Psoas muscle (tissue), 7 donors: ENCODE measurements at regions not wholly inside any gene's neighbourhood (a gene's known extent, or its start where the extent isn't known, plus 50 kb on each side); places are given as distances from the start of the nearest gene placed in this dataset.

Experiments used
- ATAC-seq, 4 donors: fragments of 200-7000 bp; cut with Tn5 transposase; one replicate each; pipeline ENCODE4 v1.9.1; 2020; ENCODE audit warnings: moderate library complexity in 3 of 4, mild to moderate bottlenecking in 2 of 4
- DNase-seq, 2 donors: peaks; one replicate each; pipeline ENCODE4 v3.0.0-alpha.2; 2020
- H3K27ac ChIP-seq: fragments of 200-600 bp; one replicate; pipeline ENCODE4 v1.8.0; 2022
- H3K27me3 ChIP-seq, 3 donors: fragments of 200-600 bp in 1 of 3; one replicate each; pipeline versions ENCODE4 v1.6.1 to v1.8.0; 2013 to 2022; ENCODE audit warnings: low read length in 2 of 3, mild to moderate bottlenecking in 2 of 3, moderate library complexity in 1 of 3; ENCODE audit not compliant: insufficient read depth in 3 of 3
- H3K36me3 ChIP-seq, 2 donors: fragments of 200-600 bp in 1 of 2; one replicate each; pipeline versions ENCODE4 v1.6.1 to v1.8.0; 2013 to 2022; ENCODE audit warnings: low read depth in 1 of 2, mild to moderate bottlenecking in 1 of 2, moderate library complexity in 1 of 2; ENCODE audit not compliant: insufficient read depth in 1 of 2
- H3K4me1 ChIP-seq: fragments of 200-600 bp; one replicate; pipeline ENCODE4 v1.8.0; 2022
- H3K4me3 ChIP-seq: fragments of 200-600 bp; one replicate; pipeline ENCODE4 v1.8.0; 2022; ENCODE audit warnings: mild to moderate bottlenecking
- H3K9me3 ChIP-seq: fragments of 200-600 bp; one replicate; pipeline ENCODE4 v1.8.0; 2022
- CTCF ChIP-seq: fragments of 200-600 bp; IDR thresholded peaks from one replicate; pipeline ENCODE4 v1.8.0; 2022; ENCODE audit warnings: antibody characterized with exemption
- WGBS, 3 donors: extraction: QIAGEN DNeasy Blood & Tissue Kit; methylation state at CpG; one replicate each; pipeline versions ENCODE4 v1.1.6 to v1.1.7; 2013; 5-methylcytosine and 5-hydroxymethylcytosine counted together
- intact Hi-C, 2 donors: fragments of 100-400 bp; cut with DNase I; formaldehyde crosslinking; loops; one replicate each; pipeline versions ENCODE4 v1.11.0 to v1.14.2; 2022
- donor health status: healthy with polysubstance abuse.
- donor health status: DM: no; HTN: no; CAD: no; lungs with moderate emphysema.
- donor health status: Bipolar disorder and iron deficiency.
- donor health status: healthy.
- donor health status: DM: yes; HTN: yes; CAD: no.
- donor health status: DM: no; HTN: no; CAD: no.
- donor health status: DM: yes; HTN: yes; CAD: no.

- no peak for TF ChIP-seq CTCF
- no peaks in the 10 kb centered on the region for H3K27me3 ChIP-seq
- no peaks in the 10 kb centered on the region for H3K9me3 ChIP-seq
- DNase-seq (no peak), ATAC-seq (no peak)
- no peak overlapping the region for H3K27ac ChIP-seq
- WGBS, 3 donors = 46 to 69% (median 54%) methylated on average over 2 of the region's 2 CpGs
- H3K4me1 ChIP-seq = no peaks in the 10 kb centered on the region
- no peak overlapping the region for H3K4me3 ChIP-seq
- H3K36me3 ChIP-seq = no peaks in the 10 kb centered on the region
- intact Hi-C loops = no loop called here
Observed at GRCh38 chr7:93737953-93738352, 152.6 kb downstream of the TFPI2 start.

- no peaks in the 10 kb centered on the region for H3K9me3 ChIP-seq
- intact Hi-C loops = no loop called here
- no peak for ATAC-seq
- no peak overlapping the region for H3K27ac ChIP-seq
- H3K36me3 ChIP-seq = no peaks in the 10 kb centered on the region
- no peak for TF ChIP-seq CTCF
- H3K4me1 ChIP-seq = no peaks in the 10 kb centered on the region
- WGBS, 3 donors = 45 to 58% (median 47%) methylated on average over 2 of the region's 2 CpGs
- H3K27me3 ChIP-seq = no peaks in the 10 kb centered on the region
- no peak overlapping the region for H3K4me3 ChIP-seq
- no peak for DNase-seq
Observed at GRCh38 chr7:93736668-93737369, 153.7 kb downstream of the TFPI2 start.

- H3K4me3 ChIP-seq = no peak overlapping the region
- H3K4me1 ChIP-seq = no peaks in the 10 kb centered on the region
- TF ChIP-seq CTCF = no peak
- DNase-seq (no peak), ATAC-seq (no peak)
- intact Hi-C loops = no loop called here
- no peaks in the 10 kb centered on the region for H3K27me3 ChIP-seq
- WGBS, 3 donors = 76 to 84% (median 82%) methylated on average over 2 of the region's 2 CpGs
- H3K9me3 ChIP-seq = no peaks in the 10 kb centered on the region
- H3K27ac ChIP-seq = no peak overlapping the region
- H3K36me3 ChIP-seq = no peaks in the 10 kb centered on the region
Observed at GRCh38 chr7:93728292-93728691, 153.8 kb upstream of the CALCR start.

GRCh38 chr7:93725954-93726353 is 151.4 kb upstream of the CALCR start:
- Histone ChIP-seq H3K27ac (no peak overlapping the region), H3K4me1 (no peaks in the 10 kb centered on the region), H3K9me3 (no peaks in the 10 kb centered on the region), H3K27me3 (no peaks in the 10 kb centered on the region), H3K4me3 (no peak overlapping the region), H3K36me3 (no peaks in the 10 kb centered on the region)
- 85 to 87% (median 87%) methylated on average over 4 of the region's 4 CpGs for WGBS, 3 donors
- DNase-seq = no peak
- intact Hi-C loops = no loop called here
- ATAC-seq = no peak
- no peak for TF ChIP-seq CTCF
